ENCODE measurements at regions not wholly inside any gene's neighbourhood (a gene's known extent, or its start where the extent isn't known, plus 50 kb on each side); places are given as distances from the start of the nearest gene placed in this dataset.

- intact Hi-C loops (cut with micrococcal nuclease) = no loop called here
- H3K4me2 ChIP-seq (ENCODE audit: low read length) = no peak overlapping the region
- no peaks in the 10 kb centered on the region for H3K4me1 ChIP-seq (ENCODE audit: control insufficient read depth in 1 of 2, insufficient read depth in 2 of 2, low read length in 2 of 2)
- H2AFZ ChIP-seq (ENCODE audit: low read depth, low read length, poor library complexity, severe bottlenecking) = no peak overlapping the region
- H3K27me3 ChIP-seq (ENCODE audit: insufficient read depth, low read length) = no peaks in the 10 kb centered on the region
- H3K79me2 ChIP-seq (ENCODE audit: insufficient read depth, low read length) = no peaks in the 10 kb centered on the region
- no peak overlapping the region for H3K4me3 ChIP-seq (replicated peaks in 1 of 2; ENCODE audit: low read depth in 1 of 2, low read length in 2 of 2)
- H4K20me1 ChIP-seq (ENCODE audit: insufficient read depth) = no peaks in the 10 kb centered on the region
- ChIA-PET CTCF (no interaction called here), POLR2A (no interaction called here), RAD21 (ENCODE audit: low non-redundant PET in 1 of 2, low total read pairs in 2 of 2, uncharacterized antibody in 2 of 2, unreplicated experiment in 2 of 2) (no interaction called here)
- TF ChIP-seq TCF7L2 (IDR thresholded peaks at IDR 0.05; ENCODE audit: borderline replicate concordance, extremely low read depth, insufficient read depth, insufficient read length) (no peak), CTCF (IDR thresholded peaks at IDR 0.05 in 2 of 3, conservative IDR thresholded peaks at IDR 0.05 in 1 of 3; ENCODE audit: borderline replicate concordance in 1 of 3, insufficient read depth in 1 of 3, low read depth in 2 of 3, low read length in 2 of 3) (no peak), EZH2 (IDR thresholded peaks at IDR 0.05) (no peak), POLR2AphosphoS5 (IDR thresholded peaks at IDR 0.05; ENCODE audit: low read depth, low read length) (no peak), ATF3 (IDR thresholded peaks at IDR 0.05) (no peak), YY1 (IDR thresholded peaks at IDR 0.05; ENCODE audit: extremely low read depth, insufficient replicate concordance, low read depth, low read length) (no peak), ZFX (IDR thresholded peaks at IDR 0.05) (no peak), RAD21 (IDR thresholded peaks at IDR 0.05; ENCODE audit: low read depth) (no peak), POLR2A (IDR thresholded peaks at IDR 0.05; ENCODE audit: borderline replicate concordance, extremely low read depth, insufficient read depth, insufficient read length) (no peak), CBX3 (IDR thresholded peaks at IDR 0.05; ENCODE audit: low read depth) (no peak), SP1 (IDR thresholded peaks at IDR 0.05; ENCODE audit: low read depth) (no peak), ZNF274 (IDR thresholded peaks at IDR 0.05; ENCODE audit: low read depth, low read length) (no peak), FOSL1 (IDR thresholded peaks at IDR 0.05; ENCODE audit: low read depth) (no peak)
- H3K9ac ChIP-seq (ENCODE audit: low read length) = no peak overlapping the region
- ATAC-seq (no peak), DNase-seq (ENCODE audit: low read depth, low spot score) (no peak)
- BruUV-seq (replicated peaks) = no TSS peak
- H3K9me3 ChIP-seq (ENCODE audit: control insufficient read depth in 1 of 2, insufficient read depth in 1 of 2, low read depth in 1 of 2, low read length in 2 of 2) = no peaks in the 10 kb centered on the region
- H3K27ac ChIP-seq (ENCODE audit: low read depth, low read length) = no peak overlapping the region
- no peaks in the 10 kb centered on the region for H3K36me3 ChIP-seq (ENCODE audit: control insufficient read depth in 1 of 2, insufficient read depth in 2 of 2, low read length in 2 of 2)
- H3K9me2 ChIP-seq (ENCODE audit: insufficient read depth) = no peaks in the 10 kb centered on the region
Observed at GRCh38 chr13:106385654-106386053, 149.8 kb downstream of the EFNB2 start.

All from HCT116 (cell line).